ENCODE measurements at regions not wholly inside any gene's neighbourhood (a gene's known extent, or its start where the extent isn't known, plus 50 kb on each side); places are given as distances from the start of the nearest gene placed in this dataset.

- Histone ChIP-seq H4K91ac (ENCODE audit: low read depth, low read length, poor library complexity) (no peak overlapping the region), H3K4me2 (ENCODE audit: insufficient read depth, low read length, poor library complexity, severe bottlenecking) (no peak overlapping the region), H3K9me3 (replicated peaks in 1 of 2; ENCODE audit: control insufficient read depth in 2 of 2, insufficient read depth in 1 of 2, low read depth in 1 of 2, low read length in 2 of 2) (no peaks in the 10 kb centered on the region), H2AK5ac (ENCODE audit: low read depth, low read length) (no peak overlapping the region), H3K14ac (ENCODE audit: low read length) (no peak overlapping the region), H2AFZ (ENCODE audit: low read length) (no peak overlapping the region), H2BK15ac (ENCODE audit: low read length) (no peak overlapping the region), H3K18ac (ENCODE audit: low read length) (no peak overlapping the region), H2BK12ac (ENCODE audit: low read length) (no peak overlapping the region), H3K27ac (replicated peaks; ENCODE audit: low read length) (no peak overlapping the region), H3K27me3 (ENCODE audit: control insufficient read depth in 3 of 3, insufficient read depth in 3 of 3, low read depth in 1 of 3, low read length in 3 of 3) (peaks cover 4 to 88% (median 53%) of the 10 kb centered on the region in 3 experiments), H3K23ac (ENCODE audit: low read depth, low read length, poor library complexity) (no peak overlapping the region), H3K4me3 (ENCODE audit: low read length in 2 of 2) (no peak overlapping the region), H2BK5ac (ENCODE audit: low read length) (no peak overlapping the region), H3K9ac (ENCODE audit: low read depth, low read length, poor library complexity) (no peak overlapping the region), H3K4ac (ENCODE audit: low read length) (no peak overlapping the region), H2BK120ac (ENCODE audit: low read depth, low read length) (no peak overlapping the region), H3K36me3 (replicated peaks in 1 of 2; ENCODE audit: control insufficient read depth in 2 of 2, insufficient read depth in 2 of 2, low read length in 2 of 2) (no peaks in the 10 kb centered on the region), H4K8ac (ENCODE audit: low read depth, low read length) (no peak overlapping the region), H3K79me1 (ENCODE audit: low read depth, low read length) (no peaks in the 10 kb centered on the region), H3K4me1 (ENCODE audit: control insufficient read depth in 2 of 2, insufficient read depth in 1 of 2, low read depth in 1 of 2, low read length in 2 of 2) (peaks cover 0 to 2% of the 10 kb centered on the region in 2 donors)
- no CpG with 5 or more reads among the region's 28 CpGs for WGBS, 2 donors (ENCODE audit: extremely low coverage in 2 of 2, insufficient read length in 2 of 2, insufficient replicate concordance in 1 of 2)
- DNase-seq (ENCODE audit: low spot score): no peak
Observed at GRCh38 chr10:100687143-100688003, 58.0 kb upstream of the PAX2 start.

DNA sequence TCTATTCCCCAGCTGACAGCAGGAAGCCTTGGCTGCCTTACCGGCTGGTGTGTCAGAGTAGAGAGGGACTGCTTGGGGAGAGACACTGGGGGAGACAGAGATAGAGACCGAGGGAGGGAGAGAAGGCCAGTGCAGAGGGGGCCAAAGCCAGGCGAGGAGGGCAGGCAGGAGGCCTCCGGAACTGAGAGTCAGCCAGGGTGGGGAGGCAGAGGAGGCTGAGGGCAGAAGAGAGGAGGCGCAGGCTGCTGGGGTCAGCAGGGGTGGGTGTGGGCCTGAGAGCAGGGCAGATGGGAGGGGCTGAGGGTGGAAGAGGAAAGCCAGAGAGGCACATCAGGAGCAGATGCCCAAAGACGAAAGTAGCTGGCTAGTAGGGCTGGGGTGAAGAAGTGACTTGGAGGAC is 57.2 kb upstream of the PAX2 start:
- no peak overlapping the region for H3K18ac ChIP-seq (ENCODE audit: low read length)
- H3K27ac ChIP-seq (replicated peaks; ENCODE audit: low read length): no peak overlapping the region
- H3K14ac ChIP-seq (ENCODE audit: low read length): no peak overlapping the region
- H2BK15ac ChIP-seq (ENCODE audit: low read length): no peak overlapping the region
- no peak overlapping the region for H4K8ac ChIP-seq (ENCODE audit: low read depth, low read length)
- no peaks in the 10 kb centered on the region for H3K79me1 ChIP-seq (ENCODE audit: low read depth, low read length)
- H2BK12ac ChIP-seq (ENCODE audit: low read length): no peak overlapping the region
- H3K36me3 ChIP-seq (replicated peaks in 1 of 2; ENCODE audit: control insufficient read depth in 2 of 2, insufficient read depth in 2 of 2, low read length in 2 of 2): no peaks in the 10 kb centered on the region
- H3K4me2 ChIP-seq (ENCODE audit: insufficient read depth, low read length, poor library complexity, severe bottlenecking): no peak overlapping the region
- H3K4me3 ChIP-seq (ENCODE audit: low read length in 2 of 2): no peak overlapping the region
- no peak overlapping the region for H2AK5ac ChIP-seq (ENCODE audit: low read depth, low read length)
- peaks cover 4 to 85% (median 45%) of the 10 kb centered on the region in 3 experiments for H3K27me3 ChIP-seq (ENCODE audit: control insufficient read depth in 3 of 3, insufficient read depth in 3 of 3, low read depth in 1 of 3, low read length in 3 of 3)
- no peak overlapping the region for H4K91ac ChIP-seq (ENCODE audit: low read depth, low read length, poor library complexity)
- H3K4ac ChIP-seq (ENCODE audit: low read length): no peak overlapping the region
- no peak overlapping the region for H2BK5ac ChIP-seq (ENCODE audit: low read length)
- H3K23ac ChIP-seq (ENCODE audit: low read depth, low read length, poor library complexity): peak overlapping the region; percentile 2
- peaks cover 0 to 2% of the 10 kb centered on the region in 2 donors for H3K4me1 ChIP-seq (ENCODE audit: control insufficient read depth in 2 of 2, insufficient read depth in 1 of 2, low read depth in 1 of 2, low read length in 2 of 2)
- H3K9ac ChIP-seq (ENCODE audit: low read depth, low read length, poor library complexity): peak overlapping the region; percentile 13
- H2BK120ac ChIP-seq (ENCODE audit: low read depth, low read length): no peak overlapping the region
- DNase-seq (ENCODE audit: low spot score): no peak
- no peaks in the 10 kb centered on the region for H3K9me3 ChIP-seq (replicated peaks in 1 of 2; ENCODE audit: control insufficient read depth in 2 of 2, insufficient read depth in 1 of 2, low read depth in 1 of 2, low read length in 2 of 2)
- no peak overlapping the region for H2AFZ ChIP-seq (ENCODE audit: low read length)
- no CpG with 5 or more reads among the region's 6 CpGs for WGBS, 2 donors (ENCODE audit: extremely low coverage in 2 of 2, insufficient read length in 2 of 2, insufficient replicate concordance in 1 of 2)

DNA sequence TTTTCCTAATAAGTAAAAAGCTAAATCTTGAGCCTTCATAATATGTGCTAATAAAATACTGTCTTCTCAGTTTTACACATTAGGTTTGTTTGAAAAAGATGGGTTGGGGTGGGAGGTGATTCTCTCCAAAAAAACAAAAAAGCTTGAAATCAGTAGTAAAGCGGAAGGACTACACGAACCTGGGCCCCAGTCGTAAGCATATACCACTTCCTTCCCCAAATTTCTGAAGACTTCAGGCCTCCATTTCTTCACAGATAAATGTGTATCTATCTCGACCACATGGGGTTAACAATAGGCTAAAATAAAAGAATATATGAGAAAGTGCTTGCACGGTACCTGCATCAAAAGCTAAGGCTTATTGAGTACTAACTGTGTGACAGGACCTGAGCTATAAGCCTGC is 51.6 kb upstream of the PAX2 start:
- Histone ChIP-seq H2AK5ac (ENCODE audit: low read depth, low read length) (no peak overlapping the region), H3K4me2 (ENCODE audit: insufficient read depth, low read length, poor library complexity, severe bottlenecking) (no peak overlapping the region), H2BK12ac (ENCODE audit: low read length) (no peak overlapping the region), H3K18ac (ENCODE audit: low read length) (no peak overlapping the region), H2BK120ac (ENCODE audit: low read depth, low read length) (no peak overlapping the region), H3K4me1 (ENCODE audit: control insufficient read depth in 2 of 2, insufficient read depth in 1 of 2, low read depth in 1 of 2, low read length in 2 of 2) (no peaks in the 10 kb centered on the region), H4K91ac (ENCODE audit: low read depth, low read length, poor library complexity) (no peak overlapping the region), H3K79me1 (ENCODE audit: low read depth, low read length) (no peaks in the 10 kb centered on the region), H3K27ac (replicated peaks; ENCODE audit: low read length) (no peak overlapping the region), H3K9me3 (replicated peaks in 1 of 2; ENCODE audit: control insufficient read depth in 2 of 2, insufficient read depth in 1 of 2, low read depth in 1 of 2, low read length in 2 of 2) (no peaks in the 10 kb centered on the region), H3K4ac (ENCODE audit: low read length) (no peak overlapping the region), H2BK15ac (ENCODE audit: low read length) (no peak overlapping the region), H3K23ac (ENCODE audit: low read depth, low read length, poor library complexity) (no peak overlapping the region), H4K8ac (ENCODE audit: low read depth, low read length) (no peak overlapping the region), H2BK5ac (ENCODE audit: low read length) (no peak overlapping the region), H2AFZ (ENCODE audit: low read length) (no peak overlapping the region), H3K4me3 (ENCODE audit: low read length in 2 of 2) (no peak overlapping the region), H3K14ac (ENCODE audit: low read length) (no peak overlapping the region), H3K27me3 (ENCODE audit: control insufficient read depth in 3 of 3, insufficient read depth in 3 of 3, low read depth in 1 of 3, low read length in 3 of 3) (peaks cover 0 to 51% (median 4%) of the 10 kb centered on the region in 3 experiments), H3K36me3 (replicated peaks in 1 of 2; ENCODE audit: control insufficient read depth in 2 of 2, insufficient read depth in 2 of 2, low read length in 2 of 2) (no peaks in the 10 kb centered on the region), H3K9ac (ENCODE audit: low read depth, low read length, poor library complexity) (no peak overlapping the region)
- no CpG with 5 or more reads among the region's 5 CpGs for WGBS, 2 donors (ENCODE audit: extremely low coverage in 2 of 2, insufficient read length in 2 of 2, insufficient replicate concordance in 1 of 2)
- DNase-seq (ENCODE audit: low spot score): no peak

All from neuronal stem cell (in vitro differentiated cells).